ENCODE measurements at regions not wholly inside any gene's neighbourhood (a gene's known extent, or its start where the extent isn't known, plus 50 kb on each side); places are given as distances from the start of the nearest gene placed in this dataset.

DNA sequence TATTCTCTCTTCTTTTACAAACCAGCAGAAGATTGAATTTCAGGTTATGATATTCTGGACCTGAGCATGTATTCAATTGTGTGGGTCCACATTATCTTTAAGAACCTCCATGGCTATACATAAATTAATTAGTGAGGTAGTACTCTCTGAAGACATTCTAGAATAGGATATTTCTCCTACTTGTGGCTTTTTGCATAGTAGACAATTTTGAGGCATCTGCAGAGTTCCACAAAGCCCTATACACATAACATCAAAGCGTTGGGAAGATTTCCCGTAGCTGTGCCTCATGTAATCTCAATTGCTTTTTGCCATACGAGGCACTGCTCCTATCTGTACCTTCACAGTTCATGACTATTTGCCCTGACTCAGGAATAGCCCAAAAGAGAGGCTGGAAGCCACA is 395.4 kb upstream of the RGS17 start:
- no peak overlapping the region for H3K4me3 ChIP-seq (ENCODE audit: low read length)
- H3K4ac ChIP-seq (ENCODE audit: low read depth, low read length) = no peak overlapping the region
- H2BK15ac ChIP-seq (replicated peaks; ENCODE audit: low read depth) = no peak overlapping the region
- H3K27me3 ChIP-seq (ENCODE audit: insufficient read depth, low read length, poor library complexity) = no peaks in the 10 kb centered on the region
- H3K9ac ChIP-seq (ENCODE audit: low read length) = no peak overlapping the region
- H3K4me1 ChIP-seq (ENCODE audit: control insufficient read depth, low read depth, low read length) = no peaks in the 10 kb centered on the region
- H3K79me1 ChIP-seq (ENCODE audit: low read length) = no peaks in the 10 kb centered on the region
- no peak overlapping the region for H3K27ac ChIP-seq (ENCODE audit: low read depth, low read length)
- H4K8ac ChIP-seq (ENCODE audit: low read depth, low read length) = no peak overlapping the region
- H3K4me2 ChIP-seq (ENCODE audit: low read length) = no peak overlapping the region
- no peak overlapping the region for H3K56ac ChIP-seq (ENCODE audit: low read length)
- WGBS (ENCODE audit: extremely low coverage, insufficient coverage, low lambda C conversion rate) = no CpG with 5 or more reads among the region's 3 CpGs
- no peak overlapping the region for H2BK120ac ChIP-seq (ENCODE audit: low read depth, low read length)
- no peaks in the 10 kb centered on the region for H3K36me3 ChIP-seq (ENCODE audit: control insufficient read depth, insufficient read depth, low read length)
- H2AK5ac ChIP-seq (ENCODE audit: low read length) = no peak overlapping the region
- H2BK5ac ChIP-seq (ENCODE audit: low read length) = no peak overlapping the region
- H4K5ac ChIP-seq (ENCODE audit: low read length) = no peak overlapping the region
- no peak overlapping the region for H3K23ac ChIP-seq (ENCODE audit: low read length)
- H3K79me2 ChIP-seq (ENCODE audit: control insufficient read depth, insufficient read depth, low read length) = no peaks in the 10 kb centered on the region
- no peak for DNase-seq
- no peak overlapping the region for H3K18ac ChIP-seq (ENCODE audit: low read length)

- Histone ChIP-seq H3K4me2 (ENCODE audit: low read length) (no peak overlapping the region), H3K4me3 (ENCODE audit: low read length) (no peak overlapping the region)
- WGBS (ENCODE audit: extremely low coverage, insufficient coverage, low lambda C conversion rate) = no CpG with 5 or more reads among the region's 1 CpG
Observed at GRCh38 chr6:153525998-153526397, 394.9 kb upstream of the RGS17 start.

DNA sequence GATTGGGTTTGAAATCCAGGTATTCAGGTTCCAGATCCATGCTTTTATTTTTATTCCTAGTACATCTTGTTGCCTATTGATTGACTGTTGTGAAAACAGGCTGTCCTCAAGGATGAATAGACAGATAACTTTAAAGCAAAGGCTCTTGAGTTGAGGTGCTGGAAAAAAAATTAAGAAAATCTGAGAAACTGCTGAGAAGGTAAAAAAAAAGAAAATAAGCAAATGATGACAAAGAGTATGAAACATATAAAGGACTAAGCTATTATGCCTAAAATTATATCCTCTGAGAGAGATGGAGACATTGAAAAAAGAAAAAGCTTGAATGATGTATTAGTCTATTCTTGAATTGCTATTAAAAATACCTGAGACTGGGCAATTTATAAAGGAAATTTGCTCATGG is 392.3 kb upstream of the RGS17 start:
- Histone ChIP-seq H3K27ac (ENCODE audit: low read depth, low read length) (no peak overlapping the region), H3K18ac (ENCODE audit: low read length) (no peak overlapping the region)

More at GRCh38 chr6:153525998-153526397, 394.9 kb upstream of the RGS17 start:
- Histone ChIP-seq H3K27me3 (ENCODE audit: insufficient read depth, low read length, poor library complexity) (no peaks in the 10 kb centered on the region), H2AK5ac (ENCODE audit: low read length) (no peak overlapping the region), H3K56ac (ENCODE audit: low read length) (no peak overlapping the region), H3K79me1 (ENCODE audit: low read length) (no peaks in the 10 kb centered on the region), H3K27ac (ENCODE audit: low read depth, low read length) (no peak overlapping the region), H4K5ac (ENCODE audit: low read length) (no peak overlapping the region), H3K79me2 (ENCODE audit: control insufficient read depth, insufficient read depth, low read length) (no peaks in the 10 kb centered on the region), H2BK120ac (ENCODE audit: low read depth, low read length) (no peak overlapping the region), H3K36me3 (ENCODE audit: control insufficient read depth, insufficient read depth, low read length) (no peaks in the 10 kb centered on the region), H2BK5ac (ENCODE audit: low read length) (no peak overlapping the region), H3K23ac (ENCODE audit: low read length) (no peak overlapping the region), H3K4me1 (ENCODE audit: control insufficient read depth, low read depth, low read length) (no peaks in the 10 kb centered on the region), H3K18ac (ENCODE audit: low read length) (no peak overlapping the region), H3K4ac (ENCODE audit: low read depth, low read length) (no peak overlapping the region), H4K8ac (ENCODE audit: low read depth, low read length) (no peak overlapping the region), H2BK15ac (replicated peaks; ENCODE audit: low read depth) (no peak overlapping the region), H3K9ac (ENCODE audit: low read length) (no peak overlapping the region)
- no peak for DNase-seq

DNA sequence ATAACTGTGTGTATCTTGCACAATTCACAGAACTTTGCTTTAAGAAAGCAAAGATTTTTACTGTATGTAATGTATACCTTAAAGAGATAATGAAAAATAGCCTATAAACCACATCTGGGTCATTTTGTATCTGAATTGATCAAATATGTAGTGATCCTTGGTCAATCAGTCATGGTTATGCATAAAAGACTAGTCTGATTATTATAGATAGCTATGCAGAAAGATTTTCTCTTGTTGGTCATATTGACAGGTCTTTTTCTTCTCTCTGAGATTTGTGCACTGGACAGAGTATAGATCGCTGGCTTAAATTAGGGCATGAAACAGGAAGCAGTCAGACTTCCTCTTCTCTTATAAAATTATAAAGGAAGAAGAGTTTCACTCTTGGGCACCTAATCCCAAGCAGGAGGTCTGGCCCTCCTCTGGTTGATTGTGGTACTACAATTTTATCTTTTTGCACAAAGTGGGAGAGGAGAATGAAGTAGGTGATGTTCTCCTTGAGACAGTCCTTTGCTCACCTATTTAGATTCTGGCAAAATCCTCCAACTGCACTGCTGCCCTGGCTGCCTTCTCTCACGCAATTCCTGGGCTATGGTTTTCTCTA is 380.9 kb upstream of the RGS17 start:
- no peak overlapping the region for H3K4me2 ChIP-seq (ENCODE audit: low read length)
- no peaks in the 10 kb centered on the region for H3K27me3 ChIP-seq (ENCODE audit: insufficient read depth, low read length, poor library complexity)
- no peaks in the 10 kb centered on the region for H3K79me1 ChIP-seq (ENCODE audit: low read length)
- no peak overlapping the region for H2BK5ac ChIP-seq (ENCODE audit: low read length)
- no peaks in the 10 kb centered on the region for H3K36me3 ChIP-seq (ENCODE audit: control insufficient read depth, insufficient read depth, low read length)
- H3K9ac ChIP-seq (ENCODE audit: low read length) = no peak overlapping the region
- H3K18ac ChIP-seq (ENCODE audit: low read length) = peak overlapping the region; percentile 39
- H2BK120ac ChIP-seq (ENCODE audit: low read depth, low read length) = no peak overlapping the region
- H3K4ac ChIP-seq (ENCODE audit: low read depth, low read length) = no peak overlapping the region
- no peak overlapping the region for H2BK15ac ChIP-seq (replicated peaks; ENCODE audit: low read depth)
- H3K23ac ChIP-seq (ENCODE audit: low read length) = no peak overlapping the region
- H3K4me3 ChIP-seq (ENCODE audit: low read length) = no peak overlapping the region
- WGBS (ENCODE audit: extremely low coverage, insufficient coverage, low lambda C conversion rate) = no CpG with 5 or more reads among the region's 2 CpGs
- peak; percentile 55 for DNase-seq
- H3K27ac ChIP-seq (ENCODE audit: low read depth, low read length) = no peak overlapping the region
- H2AK5ac ChIP-seq (ENCODE audit: low read length) = no peak overlapping the region
- H3K4me1 ChIP-seq (ENCODE audit: control insufficient read depth, low read depth, low read length) = no peaks in the 10 kb centered on the region
- no peak overlapping the region for H4K8ac ChIP-seq (ENCODE audit: low read depth, low read length)
- H4K5ac ChIP-seq (ENCODE audit: low read length) = no peak overlapping the region
- no peaks in the 10 kb centered on the region for H3K79me2 ChIP-seq (ENCODE audit: control insufficient read depth, insufficient read depth, low read length)
- H3K56ac ChIP-seq (ENCODE audit: low read length) = no peak overlapping the region

More for the DNA sequence above, 392.3 kb upstream of the RGS17 start:
- Histone ChIP-seq H3K9ac (ENCODE audit: low read length) (no peak overlapping the region), H3K56ac (ENCODE audit: low read length) (no peak overlapping the region), H3K23ac (ENCODE audit: low read length) (no peak overlapping the region), H4K5ac (ENCODE audit: low read length) (no peak overlapping the region), H3K4ac (ENCODE audit: low read depth, low read length) (no peak overlapping the region), H4K8ac (ENCODE audit: low read depth, low read length) (no peak overlapping the region), H3K36me3 (ENCODE audit: control insufficient read depth, insufficient read depth, low read length) (no peaks in the 10 kb centered on the region), H2AK5ac (ENCODE audit: low read length) (no peak overlapping the region), H3K27me3 (ENCODE audit: insufficient read depth, low read length, poor library complexity) (no peaks in the 10 kb centered on the region), H3K4me3 (ENCODE audit: low read length) (no peak overlapping the region), H2BK120ac (ENCODE audit: low read depth, low read length) (no peak overlapping the region), H2BK5ac (ENCODE audit: low read length) (no peak overlapping the region), H3K79me2 (ENCODE audit: control insufficient read depth, insufficient read depth, low read length) (no peaks in the 10 kb centered on the region), H2BK15ac (replicated peaks; ENCODE audit: low read depth) (no peak overlapping the region), H3K4me2 (ENCODE audit: low read length) (no peak overlapping the region), H3K4me1 (ENCODE audit: control insufficient read depth, low read depth, low read length) (no peaks in the 10 kb centered on the region), H3K79me1 (ENCODE audit: low read length) (no peaks in the 10 kb centered on the region)
- DNase-seq = no peak

GRCh38 chr6:153503810-153504209 is 372.7 kb upstream of the RGS17 start:
- Histone ChIP-seq H2BK15ac (replicated peaks; ENCODE audit: low read depth) (peak overlapping the region; percentile 59), H3K18ac (ENCODE audit: low read length) (no peak overlapping the region), H3K9ac (ENCODE audit: low read length) (no peak overlapping the region), H3K56ac (ENCODE audit: low read length) (no peak overlapping the region), H3K36me3 (ENCODE audit: control insufficient read depth, insufficient read depth, low read length) (no peaks in the 10 kb centered on the region), H2BK5ac (ENCODE audit: low read length) (no peak overlapping the region), H3K27me3 (ENCODE audit: insufficient read depth, low read length, poor library complexity) (no peaks in the 10 kb centered on the region), H3K79me2 (ENCODE audit: control insufficient read depth, insufficient read depth, low read length) (no peaks in the 10 kb centered on the region), H3K79me1 (ENCODE audit: low read length) (no peaks in the 10 kb centered on the region), H2AK5ac (ENCODE audit: low read length) (no peak overlapping the region), H3K4me2 (ENCODE audit: low read length) (no peak overlapping the region), H3K4me1 (ENCODE audit: control insufficient read depth, low read depth, low read length) (no peaks in the 10 kb centered on the region), H3K23ac (ENCODE audit: low read length) (no peak overlapping the region), H2BK120ac (ENCODE audit: low read depth, low read length) (no peak overlapping the region), H4K8ac (ENCODE audit: low read depth, low read length) (no peak overlapping the region), H3K4ac (ENCODE audit: low read depth, low read length) (no peak overlapping the region), H4K5ac (ENCODE audit: low read length) (no peak overlapping the region), H3K4me3 (ENCODE audit: low read length) (no peak overlapping the region), H3K27ac (ENCODE audit: low read depth, low read length) (no peak overlapping the region)
- no CpG with 5 or more reads among the region's 4 CpGs for WGBS (ENCODE audit: extremely low coverage, insufficient coverage, low lambda C conversion rate)
- DNase-seq = peak; percentile 85

DNA sequence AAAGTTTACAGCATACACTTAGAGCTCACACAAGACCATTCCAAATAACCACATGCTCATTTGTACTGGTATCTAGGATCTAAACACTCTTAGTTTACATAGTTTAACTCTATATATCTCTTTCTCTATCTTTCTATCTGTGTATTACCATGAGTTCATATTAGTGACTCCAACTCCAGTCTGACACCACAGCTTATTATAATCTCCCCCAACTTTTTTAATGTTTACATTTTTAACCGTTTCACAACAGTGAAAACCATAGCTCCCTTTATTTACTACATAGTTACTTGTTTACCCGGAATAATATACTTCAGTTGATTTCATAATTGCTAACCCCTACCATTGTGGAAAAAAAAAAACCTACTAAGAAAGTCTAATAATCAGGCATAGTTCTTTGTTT is 362.4 kb upstream of the RGS17 start:
- Histone ChIP-seq H2BK120ac (ENCODE audit: low read depth, low read length) (no peak overlapping the region), H3K79me1 (ENCODE audit: low read length) (no peaks in the 10 kb centered on the region), H3K23ac (ENCODE audit: low read length) (no peak overlapping the region), H3K4me2 (ENCODE audit: low read length) (no peak overlapping the region), H2AK5ac (ENCODE audit: low read length) (no peak overlapping the region), H3K79me2 (ENCODE audit: control insufficient read depth, insufficient read depth, low read length) (no peaks in the 10 kb centered on the region), H3K4me3 (ENCODE audit: low read length) (no peak overlapping the region), H3K9ac (ENCODE audit: low read length) (no peak overlapping the region), H3K4ac (ENCODE audit: low read depth, low read length) (no peak overlapping the region), H3K4me1 (ENCODE audit: control insufficient read depth, low read depth, low read length) (no peaks in the 10 kb centered on the region), H2BK5ac (ENCODE audit: low read length) (no peak overlapping the region), H2BK15ac (replicated peaks; ENCODE audit: low read depth) (no peak overlapping the region), H3K27me3 (ENCODE audit: insufficient read depth, low read length, poor library complexity) (no peaks in the 10 kb centered on the region), H3K27ac (ENCODE audit: low read depth, low read length) (no peak overlapping the region), H3K18ac (ENCODE audit: low read length) (no peak overlapping the region), H3K36me3 (ENCODE audit: control insufficient read depth, insufficient read depth, low read length) (no peaks in the 10 kb centered on the region), H4K8ac (ENCODE audit: low read depth, low read length) (no peak overlapping the region), H3K56ac (ENCODE audit: low read length) (no peak overlapping the region), H4K5ac (ENCODE audit: low read length) (no peak overlapping the region)
- no peak for DNase-seq
- WGBS (ENCODE audit: extremely low coverage, insufficient coverage, low lambda C conversion rate) = 100% methylated on average over 1 of the region's 2 CpGs

Data from mesendoderm (in vitro differentiated cells).